ENCODE measurements at regions not wholly inside any gene's neighbourhood (a gene's known extent, or its start where the extent isn't known, plus 50 kb on each side); places are given as distances from the start of the nearest gene placed in this dataset.

- TF ChIP-seq, protein P1, sequence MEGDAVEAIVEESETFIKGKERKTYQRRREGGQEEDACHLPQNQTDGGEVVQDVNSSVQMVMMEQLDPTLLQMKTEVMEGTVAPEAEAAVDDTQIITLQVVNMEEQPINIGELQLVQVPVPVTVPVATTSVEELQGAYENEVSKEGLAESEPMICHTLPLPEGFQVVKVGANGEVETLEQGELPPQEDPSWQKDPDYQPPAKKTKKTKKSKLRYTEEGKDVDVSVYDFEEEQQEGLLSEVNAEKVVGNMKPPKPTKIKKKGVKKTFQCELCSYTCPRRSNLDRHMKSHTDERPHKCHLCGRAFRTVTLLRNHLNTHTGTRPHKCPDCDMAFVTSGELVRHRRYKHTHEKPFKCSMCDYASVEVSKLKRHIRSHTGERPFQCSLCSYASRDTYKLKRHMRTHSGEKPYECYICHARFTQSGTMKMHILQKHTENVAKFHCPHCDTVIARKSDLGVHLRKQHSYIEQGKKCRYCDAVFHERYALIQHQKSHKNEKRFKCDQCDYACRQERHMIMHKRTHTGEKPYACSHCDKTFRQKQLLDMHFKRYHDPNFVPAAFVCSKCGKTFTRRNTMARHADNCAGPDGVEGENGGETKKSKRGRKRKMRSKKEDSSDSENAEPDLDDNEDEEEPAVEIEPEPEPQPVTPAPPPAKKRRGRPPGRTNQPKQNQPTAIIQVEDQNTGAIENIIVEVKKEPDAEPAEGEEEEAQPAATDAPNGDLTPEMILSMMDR (IDR thresholded peaks at IDR 0.05; ENCODE audit: low read depth, low read length, poor library complexity, severe bottlenecking) = no peak
- TF ChIP-seq EZH2phosphoT487 (IDR thresholded peaks at IDR 0.05; ENCODE audit: borderline replicate concordance, low read length) = no peak
Observed at GRCh38 chr1:29497395-29498125, 261.2 kb downstream of the PTPRU start.
